Ascending aorta (tissue), 2 donors: ENCODE measurements at regions not wholly inside any gene's neighbourhood (a gene's known extent, or its start where the extent isn't known, plus 50 kb on each side); places are given as distances from the start of the nearest gene placed in this dataset.
A peak's percentile ranks its signal among the peaks of the same experiment; 100 is the strongest.

Experiments
- DNase-seq, 2 donors: peaks; one replicate each; pipeline ENCODE4 v3.0.0-alpha.2; 2019; ENCODE audit warnings: low spot score in 2 of 2
- H3K27ac ChIP-seq, 2 donors: fragments of 200-600 bp; sonication (generic); one replicate each; pipeline ENCODE4 v1.5.1; 2016 to 2017; ENCODE audit warnings: mild to moderate bottlenecking in 1 of 2
- H3K27me3 ChIP-seq: fragments of 200-600 bp; sonication (generic); one replicate; pipeline ENCODE4 v1.5.1; 2017
- H3K36me3 ChIP-seq, 2 donors: fragments of 200-600 bp; sonication (generic); one replicate each; pipeline ENCODE4 v1.5.1; 2016
- H3K4me1 ChIP-seq, 2 donors: fragments of 200-600 bp; sonication (generic); one replicate each; pipeline ENCODE4 v1.5.1; 2016 to 2017; ENCODE audit warnings: mild to moderate bottlenecking in 1 of 2
- H3K4me3 ChIP-seq, 2 donors: fragments of 200-600 bp; sonication (generic); one replicate each; pipeline ENCODE4 v1.5.1; 2016 to 2017; ENCODE audit warnings: mild to moderate bottlenecking in 1 of 2
- H3K9me3 ChIP-seq, 2 donors: fragments of 200-600 bp; sonication (generic); one replicate each; pipeline ENCODE4 v1.5.1; 2016
- CTCF ChIP-seq, 3 experiments: fragments of 200-600 bp in 2 of 3; fragments of 450-650 bp in 1 of 3; sonication (generic) in 2 of 3; IDR thresholded peaks; one replicate each; pipeline ENCODE4 v1.5.1; 2016 to 2019; ENCODE audit warnings: antibody characterized with exemption in 3 of 3, mild to moderate bottlenecking in 1 of 3, moderate library complexity in 1 of 3
- intact Hi-C: fragments of 100-400 bp; cut with DNase I; formaldehyde crosslinking; loops from one replicate; pipeline ENCODE4 v1.15.1; 2023

GRCh38 chr3:73719861-73720260, 95.1 kb upstream of the PDZRN3 start:
- TF ChIP-seq CTCF (IDR thresholded peaks at IDR 0.05): no peak
- no peaks in the 10 kb centered on the region for H3K9me3 ChIP-seq
- H3K27me3 ChIP-seq: no peaks in the 10 kb centered on the region
- H3K4me1 ChIP-seq: peaks cover 0 to 8% of the 10 kb centered on the region in 2 donors
- H3K4me3 ChIP-seq: peak overlapping the region; percentile 28 to 37
- no peaks in the 10 kb centered on the region for H3K36me3 ChIP-seq
- intact Hi-C loops: no loop called here
- H3K27ac ChIP-seq: peak overlapping the region; percentile 46 to 50
- DNase-seq: no peak

- Histone ChIP-seq H3K4me3 (peak overlapping the region in 1 of 2 donors; percentile 37), H3K36me3 (no peaks in the 10 kb centered on the region), H3K27me3 (no peaks in the 10 kb centered on the region), H3K9me3 (no peaks in the 10 kb centered on the region), H3K27ac (peak overlapping the region; percentile 46 to 50), H3K4me1 (peaks cover 0 to 8% of the 10 kb centered on the region in 2 donors)
- TF ChIP-seq CTCF (IDR thresholded peaks at IDR 0.05): no peak
- intact Hi-C loops: no loop called here
- no peak for DNase-seq
These were observed 94.7 kb upstream of the PDZRN3 start for GRCh38 chr3:73719413-73719851.

- Histone ChIP-seq H3K36me3 (no peaks in the 10 kb centered on the region), H3K4me1 (peaks cover 0 to 8% of the 10 kb centered on the region in 2 donors), H3K9me3 (no peaks in the 10 kb centered on the region), H3K4me3 (no peak overlapping the region), H3K27me3 (no peaks in the 10 kb centered on the region), H3K27ac (no peak overlapping the region)
- DNase-seq: no peak
- intact Hi-C loops: no loop called here
- no peak for TF ChIP-seq CTCF (IDR thresholded peaks at IDR 0.05)
These were observed 93.8 kb upstream of the PDZRN3 start for GRCh38 chr3:73718326-73719110.

- DNase-seq: no peak
- no peaks in the 10 kb centered on the region for H3K27me3 ChIP-seq
- intact Hi-C loops: no loop called here
- no peak for TF ChIP-seq CTCF (IDR thresholded peaks at IDR 0.05)
- H3K9me3 ChIP-seq: no peaks in the 10 kb centered on the region
- peaks cover 0 to 8% of the 10 kb centered on the region in 2 donors for H3K4me1 ChIP-seq
- no peak overlapping the region for H3K4me3 ChIP-seq
- H3K36me3 ChIP-seq: no peaks in the 10 kb centered on the region
- H3K27ac ChIP-seq: no peak overlapping the region
These were observed 91.7 kb upstream of the PDZRN3 start for GRCh38 chr3:73716418-73716817.

- DNase-seq: no peak
- H3K36me3 ChIP-seq: no peaks in the 10 kb centered on the region
- intact Hi-C loops: no loop called here
These were observed 85.6 kb upstream of the PDZRN3 start for GRCh38 chr3:73710340-73710739.

More at GRCh38 chr3:73710340-73710739, 85.6 kb upstream of the PDZRN3 start:
- no peaks in the 10 kb centered on the region for H3K4me1 ChIP-seq
- no peaks in the 10 kb centered on the region for H3K27me3 ChIP-seq
- H3K4me3 ChIP-seq: no peak overlapping the region
- H3K27ac ChIP-seq: no peak overlapping the region
- no peaks in the 10 kb centered on the region for H3K9me3 ChIP-seq
- no peak for TF ChIP-seq CTCF (IDR thresholded peaks at IDR 0.05)
